HCT116 (cell line): ENCODE measurements at regions not wholly inside any gene's neighbourhood (a gene's known extent, or its start where the extent isn't known, plus 50 kb on each side); places are given as distances from the start of the nearest gene placed in this dataset.

Experiments used
- CTCF ChIP-seq, 3 experiments: fragments of 200-600 bp in 1 of 3; sonication (generic) in 1 of 3; IDR thresholded peaks in 2 of 3; conservative IDR thresholded peaks in 1 of 3; 2 replicates each; pipeline ENCODE4 v1.5.1; 2012 to 2017; ENCODE audit warnings: low read depth in 2 of 3, low read length in 2 of 3, antibody characterized with exemption in 1 of 3, borderline replicate concordance in 1 of 3, control low read depth in 1 of 3, mild to moderate bottlenecking in 1 of 3, mixed read lengths in 1 of 3, mixed run types in 1 of 3, moderate library complexity in 1 of 3; ENCODE audit not compliant: insufficient read depth in 1 of 3
- EGR1 ChIP-seq: IDR thresholded peaks from 2 replicates; pipeline ENCODE4 v1.6.1; 2012; ENCODE audit warnings: low read depth
- JUND ChIP-seq: IDR thresholded peaks from 2 replicates; pipeline ENCODE4 v1.6.1; 2012
- POLR2A ChIP-seq: IDR thresholded peaks from 2 replicates; pipeline ENCODE4 v1.7.0; 2011; ENCODE audit warnings: borderline replicate concordance; ENCODE audit not compliant: insufficient read depth, insufficient read length; ENCODE audit errors: extremely low read depth
- POLR2AphosphoS5 ChIP-seq: IDR thresholded peaks from 2 replicates; pipeline ENCODE4 v1.6.1; 2011; ENCODE audit warnings: mild to moderate bottlenecking, low read depth, low read length, moderate library complexity
- RAD21 ChIP-seq: IDR thresholded peaks from 2 replicates; pipeline ENCODE4 v1.6.1; 2012; ENCODE audit warnings: low read depth, mild to moderate bottlenecking
- SRF ChIP-seq: IDR thresholded peaks from 2 replicates; pipeline ENCODE4 v1.6.1; 2012; ENCODE audit warnings: low read depth
- ZBTB33 ChIP-seq: IDR thresholded peaks from 2 replicates; pipeline ENCODE4 v1.6.1; 2011; ENCODE audit warnings: mild to moderate bottlenecking, low read length, moderate library complexity; ENCODE audit not compliant: insufficient replicate concordance; ENCODE audit errors: extremely low read depth

GRCh38 chr1:177609953-177610352, 359.9 kb downstream of the SEC16B start:
- TF ChIP-seq CTCF (IDR thresholded peaks at IDR 0.05 in 2 of 3, conservative IDR thresholded peaks at IDR 0.05 in 1 of 3; ENCODE audit: borderline replicate concordance in 1 of 3, insufficient read depth in 1 of 3, low read depth in 2 of 3, low read length in 2 of 3) = no peak
- TF ChIP-seq POLR2A = no peak
- no peak for TF ChIP-seq POLR2AphosphoS5
- TF ChIP-seq EGR1 = no peak
- no peak for TF ChIP-seq RAD21
- no peak for TF ChIP-seq SRF
- no peak for TF ChIP-seq ZBTB33
- TF ChIP-seq JUND = no peak
